Mesendoderm (in vitro differentiated cells): ENCODE measurements at regions not wholly inside any gene's neighbourhood (a gene's known extent, or its start where the extent isn't known, plus 50 kb on each side); places are given as distances from the start of the nearest gene placed in this dataset.

Source experiments
- DNase-seq: peaks from one replicate; pipeline ENCODE4 v3.0.0; 2013
- H2AK5ac ChIP-seq: 2 replicates; pipeline ENCODE4 v1.6.1; 2013; ENCODE audit warnings: low read length, inconsistent platforms
- H2BK120ac ChIP-seq: 2 replicates; pipeline ENCODE4 v1.6.1; 2013; ENCODE audit warnings: low read depth, mild to moderate bottlenecking, low read length, moderate library complexity, mixed read lengths
- H2BK15ac ChIP-seq: replicated peaks from 2 replicates; pipeline ENCODE4 v1.6.1; 2013; ENCODE audit warnings: low read depth, mild to moderate bottlenecking, moderate library complexity
- H2BK5ac ChIP-seq: 2 replicates; pipeline ENCODE4 v1.6.1; 2013; ENCODE audit warnings: low read length, inconsistent platforms
- H3K18ac ChIP-seq: 2 replicates; pipeline ENCODE4 v1.6.1; 2013; ENCODE audit warnings: mild to moderate bottlenecking, low read length, mixed read lengths
- H3K23ac ChIP-seq: one replicate; pipeline ENCODE4 v1.6.1; 2013; ENCODE audit warnings: low read length
- H3K27ac ChIP-seq: 2 replicates; pipeline ENCODE4 v1.5.1; 2013; ENCODE audit warnings: low read depth, mild to moderate bottlenecking, inconsistent platforms, low read length, moderate library complexity
- H3K27me3 ChIP-seq: 2 replicates; pipeline ENCODE4 v1.6.1; 2013; ENCODE audit warnings: low read length, control low read depth, mild to moderate bottlenecking, inconsistent platforms; ENCODE audit not compliant: insufficient read depth, poor library complexity
- H3K36me3 ChIP-seq: 2 replicates; pipeline ENCODE4 v1.6.1; 2013; ENCODE audit warnings: low read length, inconsistent platforms; ENCODE audit not compliant: control insufficient read depth, insufficient read depth
- H3K4ac ChIP-seq: one replicate; pipeline ENCODE4 v1.6.1; 2013; ENCODE audit warnings: low read depth, mild to moderate bottlenecking, low read length, moderate library complexity
- H3K4me1 ChIP-seq: 2 replicates; pipeline ENCODE4 v1.6.1; 2013; ENCODE audit warnings: low read depth, low read length, inconsistent platforms; ENCODE audit not compliant: control insufficient read depth
- H3K4me2 ChIP-seq: 2 replicates; pipeline ENCODE4 v1.6.1; 2013; ENCODE audit warnings: low read length
- H3K4me3 ChIP-seq: 2 replicates; pipeline ENCODE4 v1.5.1; 2013; ENCODE audit warnings: mild to moderate bottlenecking, low read length
- H3K56ac ChIP-seq: one replicate; pipeline ENCODE4 v1.6.1; 2013; ENCODE audit warnings: low read length
- H3K79me1 ChIP-seq: 2 replicates; pipeline ENCODE4 v1.6.1; 2013; ENCODE audit warnings: low read length, inconsistent platforms
- H3K79me2 ChIP-seq: 2 replicates; pipeline ENCODE4 v1.6.1; 2013; ENCODE audit warnings: mild to moderate bottlenecking, low read length; ENCODE audit not compliant: control insufficient read depth, insufficient read depth
- H3K9ac ChIP-seq: 2 replicates; pipeline ENCODE4 v1.6.1; 2013; ENCODE audit warnings: low read length, inconsistent platforms
- H4K5ac ChIP-seq: one replicate; pipeline ENCODE4 v1.6.1; 2013; ENCODE audit warnings: low read length
- H4K8ac ChIP-seq: one replicate; pipeline ENCODE4 v1.6.1; 2013; ENCODE audit warnings: low read depth, mild to moderate bottlenecking, control low read depth, low read length, moderate library complexity
- WGBS: extraction: QIAGEN DNeasy Blood & Tissue Kit; methylation state at CpG from one replicate; pipeline ENCODE4 v1.1.7; 2013; ENCODE audit warnings: low lambda C conversion rate, missing lambda C conversion rate; ENCODE audit not compliant: insufficient coverage; ENCODE audit errors: extremely low coverage; 5-methylcytosine and 5-hydroxymethylcytosine counted together

- Histone ChIP-seq H3K4me2 (no peak overlapping the region), H2BK5ac (no peak overlapping the region), H3K27me3 (no peaks in the 10 kb centered on the region), H3K4me1 (no peaks in the 10 kb centered on the region), H3K27ac (no peak overlapping the region), H3K4ac (no peak overlapping the region), H2BK120ac (no peak overlapping the region), H3K79me1 (no peaks in the 10 kb centered on the region), H3K36me3 (no peaks in the 10 kb centered on the region), H3K79me2 (no peaks in the 10 kb centered on the region), H2AK5ac (no peak overlapping the region), H2BK15ac (no peak overlapping the region), H4K5ac (no peak overlapping the region), H3K4me3 (no peak overlapping the region), H3K23ac (no peak overlapping the region), H4K8ac (peak overlapping the region; percentile 76), H3K56ac (no peak overlapping the region), H3K18ac (no peak overlapping the region), H3K9ac (no peak overlapping the region)
- no CpG with 5 or more reads among the region's 4 CpGs for WGBS
- no peak for DNase-seq
Measured at GRCh38 chr7:120023494-120024167, 249.3 kb upstream of the KCND2 start.

DNA sequence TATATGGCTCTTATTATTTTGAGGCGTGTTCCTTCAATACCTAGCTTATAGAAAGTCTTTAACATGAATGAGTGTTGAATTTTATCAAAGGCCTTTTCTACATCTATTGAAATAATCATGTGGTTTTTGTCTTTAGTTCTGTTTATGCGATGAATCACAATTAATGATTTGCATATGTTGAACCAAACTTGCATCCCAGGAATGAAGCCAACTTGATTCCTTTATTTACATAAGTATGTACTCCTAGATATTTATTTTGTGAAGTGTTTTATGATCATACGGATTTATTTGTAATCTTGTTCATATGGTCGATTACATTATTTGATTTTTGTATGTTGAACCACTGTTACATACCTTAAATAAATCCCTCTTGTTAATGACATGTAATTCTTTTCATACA, 244.3 kb upstream of the KCND2 start:
- Histone ChIP-seq H3K23ac (no peak overlapping the region), H3K27me3 (no peaks in the 10 kb centered on the region), H3K4me1 (no peaks in the 10 kb centered on the region), H2BK5ac (no peak overlapping the region), H2AK5ac (no peak overlapping the region), H3K36me3 (no peaks in the 10 kb centered on the region), H3K18ac (no peak overlapping the region), H2BK15ac (no peak overlapping the region), H3K9ac (no peak overlapping the region), H3K4ac (no peak overlapping the region), H3K56ac (no peak overlapping the region), H3K4me3 (no peak overlapping the region), H3K79me2 (no peaks in the 10 kb centered on the region), H4K5ac (no peak overlapping the region), H2BK120ac (no peak overlapping the region), H4K8ac (no peak overlapping the region), H3K27ac (no peak overlapping the region), H3K79me1 (no peaks in the 10 kb centered on the region), H3K4me2 (no peak overlapping the region)
- WGBS: no CpG with 5 or more reads among the region's 4 CpGs
- no peak for DNase-seq

GRCh38 chr7:120030876-120031275, 242.1 kb upstream of the KCND2 start:
- Histone ChIP-seq H3K9ac (no peak overlapping the region), H3K23ac (no peak overlapping the region), H4K8ac (no peak overlapping the region), H3K79me2 (no peaks in the 10 kb centered on the region), H2BK120ac (no peak overlapping the region), H3K18ac (no peak overlapping the region), H3K4me3 (no peak overlapping the region), H3K36me3 (no peaks in the 10 kb centered on the region), H3K4me1 (no peaks in the 10 kb centered on the region), H4K5ac (no peak overlapping the region), H3K56ac (no peak overlapping the region), H2AK5ac (no peak overlapping the region), H3K27me3 (no peaks in the 10 kb centered on the region), H3K4ac (no peak overlapping the region), H3K4me2 (no peak overlapping the region), H2BK5ac (no peak overlapping the region), H3K27ac (no peak overlapping the region), H2BK15ac (no peak overlapping the region), H3K79me1 (no peaks in the 10 kb centered on the region)
- no CpG with 5 or more reads among the region's 1 CpG for WGBS
- no peak for DNase-seq

DNA sequence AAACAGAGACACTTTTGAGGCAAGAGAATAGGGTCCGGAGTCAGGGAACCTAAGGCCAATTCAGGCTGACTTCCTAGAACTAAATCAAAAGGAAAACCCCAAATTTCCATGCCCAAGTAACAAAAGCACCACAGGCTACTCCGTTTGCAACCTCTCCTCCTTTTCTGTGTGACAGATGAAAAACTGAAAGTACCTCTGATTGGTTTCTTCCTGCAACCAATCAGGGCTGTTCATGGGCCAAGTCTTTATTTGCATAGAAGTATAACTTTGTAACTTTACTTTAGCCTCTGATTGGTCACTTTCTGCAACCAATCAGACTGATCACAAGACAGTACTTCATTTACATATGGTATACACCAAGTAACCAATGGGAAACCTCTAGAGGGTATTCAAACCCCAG, 239.9 kb upstream of the KCND2 start:
- Histone ChIP-seq H3K27me3 (no peaks in the 10 kb centered on the region), H4K8ac (no peak overlapping the region), H2BK5ac (no peak overlapping the region), H3K4me1 (no peaks in the 10 kb centered on the region), H2AK5ac (no peak overlapping the region), H3K4me3 (no peak overlapping the region), H2BK120ac (no peak overlapping the region), H3K18ac (no peak overlapping the region), H3K23ac (no peak overlapping the region), H3K36me3 (no peaks in the 10 kb centered on the region), H3K79me2 (no peaks in the 10 kb centered on the region), H3K56ac (no peak overlapping the region), H3K79me1 (no peaks in the 10 kb centered on the region), H3K27ac (no peak overlapping the region), H2BK15ac (no peak overlapping the region), H4K5ac (no peak overlapping the region), H3K9ac (no peak overlapping the region), H3K4ac (no peak overlapping the region), H3K4me2 (no peak overlapping the region)
- WGBS: no CpG with 5 or more reads among the region's 2 CpGs
- DNase-seq: no peak

- H3K79me2 ChIP-seq: no peaks in the 10 kb centered on the region
- no peaks in the 10 kb centered on the region for H3K36me3 ChIP-seq
- H3K23ac ChIP-seq: no peak overlapping the region
- no peak overlapping the region for H4K8ac ChIP-seq
- no peak overlapping the region for H3K18ac ChIP-seq
- no peak overlapping the region for H3K4me2 ChIP-seq
- no peaks in the 10 kb centered on the region for H3K4me1 ChIP-seq
- no peak overlapping the region for H2BK5ac ChIP-seq
- no CpG with 5 or more reads among the region's 2 CpGs for WGBS
- no peak overlapping the region for H2AK5ac ChIP-seq
- H3K79me1 ChIP-seq: no peaks in the 10 kb centered on the region
- no peak overlapping the region for H3K4me3 ChIP-seq
- no peak overlapping the region for H4K5ac ChIP-seq
- no peak overlapping the region for H3K56ac ChIP-seq
- H3K27ac ChIP-seq: no peak overlapping the region
- no peak overlapping the region for H2BK120ac ChIP-seq
- H2BK15ac ChIP-seq: no peak overlapping the region
- no peak for DNase-seq
- H3K27me3 ChIP-seq: no peaks in the 10 kb centered on the region
- H3K4ac ChIP-seq: no peak overlapping the region
- H3K9ac ChIP-seq: no peak overlapping the region
Measured at GRCh38 chr7:120039138-120039537, 233.8 kb upstream of the KCND2 start.

GRCh38 chr7:120041798-120042197, 231.2 kb upstream of the KCND2 start:
- no peak overlapping the region for H3K18ac ChIP-seq
- DNase-seq: no peak
- H3K4me2 ChIP-seq: no peak overlapping the region
- no peak overlapping the region for H3K4ac ChIP-seq
- no peak overlapping the region for H2BK5ac ChIP-seq
- H3K27me3 ChIP-seq: no peaks in the 10 kb centered on the region
- H3K4me3 ChIP-seq: no peak overlapping the region
- H2AK5ac ChIP-seq: no peak overlapping the region
- H3K4me1 ChIP-seq: no peaks in the 10 kb centered on the region
- H3K36me3 ChIP-seq: no peaks in the 10 kb centered on the region
- no peak overlapping the region for H3K27ac ChIP-seq
- H2BK15ac ChIP-seq: no peak overlapping the region
- no peak overlapping the region for H3K23ac ChIP-seq
- no peaks in the 10 kb centered on the region for H3K79me2 ChIP-seq
- no peaks in the 10 kb centered on the region for H3K79me1 ChIP-seq
- no peak overlapping the region for H2BK120ac ChIP-seq
- no peak overlapping the region for H4K8ac ChIP-seq
- no peak overlapping the region for H3K9ac ChIP-seq
- H3K56ac ChIP-seq: no peak overlapping the region
- H4K5ac ChIP-seq: no peak overlapping the region
